ENCODE measurements at regions not wholly inside any gene's neighbourhood (a gene's known extent, or its start where the extent isn't known, plus 50 kb on each side); places are given as distances from the start of the nearest gene placed in this dataset.

DNA sequence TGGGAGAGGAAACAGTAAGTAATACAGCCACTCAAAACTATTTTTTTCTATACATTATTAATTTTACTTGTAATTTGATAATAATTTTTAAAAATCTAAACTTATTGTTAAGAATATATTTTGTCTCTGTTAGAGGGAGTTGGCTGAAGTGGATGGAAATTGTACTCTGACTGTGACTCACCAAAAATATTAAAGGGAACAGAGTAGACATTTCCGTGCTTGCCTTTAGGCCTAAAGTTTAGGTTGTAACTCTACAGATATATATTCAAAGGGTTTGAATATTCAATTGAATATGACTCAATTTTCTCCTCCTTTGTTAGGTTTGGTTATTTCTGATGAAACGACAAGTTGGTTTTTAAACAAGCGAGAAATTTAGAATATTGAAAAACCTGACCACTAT lies 128.3 kb upstream of the PITX2 start:
- Histone ChIP-seq H3K27me3 (no peaks in the 10 kb centered on the region), H3K9me3 (no peaks in the 10 kb centered on the region), H3K4me3 (no peak overlapping the region), H3K36me3 (no peaks in the 10 kb centered on the region)
- DNase-seq: no peak

DNA sequence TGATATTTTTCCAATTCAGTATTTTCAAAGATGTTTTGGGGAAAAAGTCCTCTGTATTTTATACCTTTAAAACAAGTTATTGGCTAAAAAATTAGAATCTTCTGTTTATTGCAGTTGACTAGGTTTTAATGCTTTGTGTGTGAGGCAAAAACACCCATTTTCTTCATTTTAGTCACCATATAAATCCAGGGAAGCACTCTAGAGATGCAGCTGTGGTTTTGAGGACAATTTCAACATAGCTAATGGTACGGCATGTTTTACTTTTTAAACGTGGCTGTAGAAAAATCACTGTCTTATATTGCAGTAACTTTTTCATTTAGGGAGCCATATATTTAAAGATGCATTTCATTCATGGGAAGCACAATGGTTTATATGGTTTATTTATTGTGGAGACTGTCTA lies 129.1 kb upstream of the PITX2 start:
- Histone ChIP-seq H3K27me3 (no peaks in the 10 kb centered on the region), H3K9me3 (no peaks in the 10 kb centered on the region), H3K36me3 (no peaks in the 10 kb centered on the region), H3K4me3 (no peak overlapping the region)
- no peak for DNase-seq

DNA sequence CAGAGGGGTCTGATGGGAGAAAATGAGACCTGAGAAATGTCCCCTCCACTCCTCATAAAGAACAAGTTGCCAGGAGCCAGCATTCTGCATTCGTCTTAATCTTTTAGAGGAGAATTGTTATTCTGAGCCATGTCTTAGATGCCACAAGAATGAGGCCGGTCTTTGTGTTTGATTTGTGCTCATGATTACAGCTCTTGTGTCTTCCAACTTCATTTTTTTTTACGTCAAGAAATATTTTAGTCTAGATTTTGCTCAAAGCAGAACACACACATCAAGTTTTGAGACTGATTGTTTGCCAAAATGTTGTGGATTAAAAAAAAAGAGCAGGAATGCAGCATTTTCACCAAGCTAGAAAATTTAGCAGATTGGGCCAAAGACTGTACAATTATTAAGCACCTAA lies 130.6 kb upstream of the PITX2 start:
- DNase-seq: no peak
- H3K9me3 ChIP-seq: no peaks in the 10 kb centered on the region
- no peak overlapping the region for H3K4me3 ChIP-seq
- H3K27me3 ChIP-seq: no peaks in the 10 kb centered on the region
- H3K36me3 ChIP-seq: no peaks in the 10 kb centered on the region

DNA sequence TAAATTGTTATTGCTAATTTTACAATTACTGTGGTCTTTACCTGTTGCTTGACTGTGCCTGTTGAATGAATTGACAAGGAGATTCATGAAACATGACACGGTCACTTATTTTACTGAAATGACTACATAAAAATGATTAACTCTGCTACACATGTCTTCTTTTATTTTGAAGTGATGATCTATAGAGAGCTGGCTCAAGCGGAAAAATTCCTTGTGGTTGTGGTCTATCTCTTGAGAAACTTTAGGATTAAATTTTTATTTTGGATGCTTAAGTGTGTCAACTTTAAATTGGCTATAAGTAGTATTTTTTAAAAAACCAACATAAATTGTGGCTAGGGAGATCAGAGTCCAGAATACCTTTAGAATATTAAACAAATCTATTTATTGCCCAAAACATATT lies 131.8 kb upstream of the PITX2 start:
- H3K9me3 ChIP-seq: no peaks in the 10 kb centered on the region
- no peak overlapping the region for H3K4me3 ChIP-seq
- H3K27me3 ChIP-seq: no peaks in the 10 kb centered on the region
- no peaks in the 10 kb centered on the region for H3K36me3 ChIP-seq
- no peak for DNase-seq

DNA sequence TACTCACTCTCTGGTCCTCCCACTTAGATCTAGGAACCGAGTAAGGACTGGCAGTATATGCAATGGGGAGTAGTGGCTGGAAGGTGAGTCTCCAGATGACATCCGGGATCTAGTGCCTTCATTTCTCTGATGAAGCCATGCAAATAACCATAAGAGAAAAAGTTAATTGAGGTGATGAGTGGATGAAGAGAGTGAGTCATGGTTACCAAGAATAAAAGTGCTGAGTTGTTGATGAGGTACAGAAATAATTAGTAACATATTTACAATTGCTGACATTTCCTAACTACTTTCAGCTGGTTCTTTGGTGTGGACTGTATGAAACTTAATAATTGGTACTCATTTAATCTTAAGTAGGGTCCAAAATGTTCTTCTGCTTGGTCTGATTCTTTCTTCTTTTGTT lies 146.7 kb upstream of the PITX2 start:
- Histone ChIP-seq H3K27me3 (no peaks in the 10 kb centered on the region), H3K4me3 (no peak overlapping the region), H3K36me3 (no peaks in the 10 kb centered on the region), H3K9me3 (no peaks in the 10 kb centered on the region)
- no peak for DNase-seq

DNA sequence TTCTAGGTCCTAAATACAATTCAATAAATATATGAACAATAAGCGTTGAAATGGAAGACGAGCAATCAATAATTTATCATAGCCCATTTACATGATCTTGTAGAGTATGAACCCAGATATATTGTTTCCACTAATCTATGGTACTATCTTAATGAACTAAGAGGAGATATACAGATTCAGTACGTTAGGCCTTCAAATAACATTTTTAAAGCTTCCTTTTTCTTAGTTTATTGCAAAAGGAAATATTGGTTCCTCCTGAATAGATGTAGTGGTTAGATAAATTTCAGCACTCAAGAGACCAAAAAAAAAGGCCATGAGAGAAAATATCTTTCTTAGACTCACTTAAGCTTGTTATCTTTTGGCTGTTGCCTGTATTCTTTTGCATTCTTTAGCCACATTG lies 147.5 kb upstream of the PITX2 start:
- no peaks in the 10 kb centered on the region for H3K27me3 ChIP-seq
- H3K9me3 ChIP-seq: no peaks in the 10 kb centered on the region
- H3K4me3 ChIP-seq: no peak overlapping the region
- DNase-seq: no peak
- H3K36me3 ChIP-seq: no peaks in the 10 kb centered on the region

DNA sequence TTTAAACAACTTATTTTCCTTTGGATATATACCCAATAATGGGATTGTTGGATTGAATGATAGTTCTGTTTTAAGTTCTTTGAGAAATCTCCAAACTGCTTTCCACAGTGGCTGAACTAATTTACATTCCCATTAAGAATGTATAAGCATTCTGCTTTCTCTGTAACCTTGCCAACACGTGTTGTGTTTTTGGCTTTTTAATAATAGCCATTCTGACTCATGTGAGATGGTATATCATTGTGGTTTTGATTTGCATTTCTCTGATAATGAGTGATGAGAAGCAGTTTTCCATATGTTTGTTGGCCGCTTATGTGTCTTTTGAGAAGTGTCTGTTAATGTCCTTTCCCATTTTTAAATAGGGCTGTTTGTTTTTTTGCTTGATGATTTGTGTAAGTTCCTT lies 155.6 kb upstream of the PITX2 start:
- Histone ChIP-seq H3K4me3 (no peak overlapping the region), H3K36me3 (no peaks in the 10 kb centered on the region), H3K27me3 (no peaks in the 10 kb centered on the region), H3K9me3 (no peaks in the 10 kb centered on the region)
- no peak for DNase-seq

DNA sequence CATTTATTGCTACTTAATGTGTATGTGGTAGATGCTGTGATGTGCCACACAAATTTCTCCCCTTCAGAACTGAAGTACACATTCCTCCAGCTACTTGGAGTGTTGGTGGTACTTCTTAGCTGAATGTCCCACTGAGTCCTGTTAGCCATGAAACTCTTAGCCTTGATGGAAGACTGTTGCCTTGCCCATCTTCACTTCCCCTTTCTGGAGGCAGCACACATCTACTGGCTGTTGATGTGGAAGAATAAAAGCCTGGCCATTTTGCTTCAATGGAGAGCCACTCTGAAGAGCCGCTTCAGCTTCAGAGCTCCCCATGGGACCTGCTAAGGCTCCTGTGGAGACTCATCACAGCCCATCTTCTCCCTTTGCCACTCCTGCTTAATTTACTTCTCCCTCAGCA lies 157.7 kb upstream of the PITX2 start:
- DNase-seq: no peak
- no peaks in the 10 kb centered on the region for H3K9me3 ChIP-seq
- no peaks in the 10 kb centered on the region for H3K36me3 ChIP-seq
- no peaks in the 10 kb centered on the region for H3K27me3 ChIP-seq
- H3K4me3 ChIP-seq: no peak overlapping the region

DNA sequence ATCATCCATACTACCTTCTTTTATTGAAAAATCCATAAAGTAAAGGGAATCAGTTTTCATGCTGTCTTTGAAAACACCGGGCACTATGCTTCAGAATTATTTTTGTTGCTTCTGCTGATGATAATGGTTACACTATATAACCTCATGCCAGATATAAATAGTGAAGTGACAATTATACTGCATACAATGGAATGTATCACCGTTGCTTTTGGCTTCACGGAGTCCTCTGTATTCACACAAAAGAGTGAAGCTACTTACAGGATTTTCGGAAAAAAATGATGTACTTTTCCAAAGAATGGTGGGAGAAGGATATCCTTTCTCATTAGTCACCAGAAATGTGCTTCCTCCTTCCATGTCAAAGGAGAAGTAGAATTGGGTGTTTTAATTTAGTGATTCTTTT lies 159.1 kb upstream of the PITX2 start:
- H3K9me3 ChIP-seq: no peaks in the 10 kb centered on the region
- no peaks in the 10 kb centered on the region for H3K27me3 ChIP-seq
- H3K4me3 ChIP-seq: no peak overlapping the region
- no peaks in the 10 kb centered on the region for H3K36me3 ChIP-seq
- DNase-seq: no peak

DNA sequence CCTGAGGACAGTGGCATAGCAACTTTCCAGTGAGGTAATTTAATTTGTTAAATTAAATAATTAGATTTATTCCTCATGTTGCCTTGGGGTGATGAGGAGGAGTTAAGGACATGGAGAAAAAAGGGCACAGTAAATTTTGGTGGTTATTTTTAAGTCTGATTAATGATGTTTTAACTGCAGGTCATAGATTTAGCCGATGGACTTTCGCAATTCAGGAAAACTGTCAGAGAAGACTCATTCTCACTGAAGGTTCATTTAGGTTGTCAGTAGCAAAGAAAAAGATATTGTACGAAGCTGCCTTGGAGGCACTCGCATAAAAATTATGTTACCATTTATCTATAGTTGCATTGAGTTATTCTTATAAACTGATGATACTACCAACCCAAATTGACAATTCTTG lies 164.2 kb upstream of the PITX2 start:
- Histone ChIP-seq H3K27me3 (no peaks in the 10 kb centered on the region), H3K4me3 (no peak overlapping the region), H3K36me3 (no peaks in the 10 kb centered on the region), H3K9me3 (no peaks in the 10 kb centered on the region)
- no peak for DNase-seq

DNA sequence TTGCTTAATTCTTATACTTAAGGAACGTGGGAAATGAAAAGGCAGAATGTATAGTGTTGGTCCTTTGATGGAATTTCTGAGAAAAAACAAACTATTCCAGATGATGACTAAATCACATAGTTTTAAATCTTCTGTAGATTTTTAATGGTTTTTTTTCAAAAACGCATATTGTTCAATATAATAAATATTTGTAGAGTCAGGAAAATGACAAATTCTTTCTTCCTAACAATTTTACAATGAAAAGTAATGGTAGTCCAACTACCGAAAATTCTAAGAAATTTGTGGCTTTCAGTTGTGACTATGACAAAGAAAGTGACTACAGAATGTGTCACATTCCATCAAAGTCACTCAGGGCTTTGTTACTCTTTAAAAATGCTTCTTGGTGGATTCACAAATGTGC lies 164.8 kb upstream of the PITX2 start:
- no peak for DNase-seq
- Histone ChIP-seq H3K36me3 (no peaks in the 10 kb centered on the region), H3K27me3 (no peaks in the 10 kb centered on the region), H3K9me3 (no peaks in the 10 kb centered on the region), H3K4me3 (no peak overlapping the region)

DNA sequence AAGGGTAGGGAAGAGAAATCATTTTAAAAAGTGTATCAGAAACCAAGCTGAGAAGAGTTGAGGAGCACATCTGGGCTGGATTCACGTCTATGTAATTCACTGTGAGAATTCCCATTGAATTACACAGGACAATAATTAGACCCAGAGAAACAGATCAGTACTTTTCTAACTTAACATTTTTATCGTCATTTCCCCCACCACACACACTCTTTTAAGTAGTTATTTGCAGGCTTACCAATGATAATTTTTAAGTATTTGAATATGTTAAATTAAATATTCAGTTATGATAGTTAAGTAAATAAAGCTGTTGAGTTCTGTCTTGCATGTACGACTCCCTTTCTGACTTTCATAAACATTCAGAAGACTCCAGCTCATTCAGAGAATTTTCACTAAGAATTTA lies 165.4 kb upstream of the PITX2 start:
- Histone ChIP-seq H3K36me3 (no peaks in the 10 kb centered on the region), H3K4me3 (no peak overlapping the region), H3K9me3 (no peaks in the 10 kb centered on the region), H3K27me3 (no peaks in the 10 kb centered on the region)
- no peak for DNase-seq

DNA sequence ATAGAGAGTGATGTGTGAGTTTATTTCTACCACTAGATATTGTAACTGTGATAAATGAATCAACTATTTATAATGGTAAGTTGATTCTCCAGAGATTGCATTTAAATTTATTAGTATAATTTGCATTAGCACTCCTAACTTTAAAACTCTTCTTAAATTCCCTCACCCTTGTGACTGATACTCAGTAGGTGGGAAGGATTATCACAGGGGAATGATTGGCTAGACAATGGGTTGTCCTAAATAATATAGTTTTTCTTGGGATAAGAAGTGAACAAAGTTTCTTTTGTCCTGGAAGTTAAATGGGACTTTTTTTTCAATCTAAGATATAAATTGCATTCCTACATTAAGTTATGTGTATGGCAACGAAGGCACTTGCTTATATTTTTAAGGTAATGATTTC lies 169.2 kb upstream of the PITX2 start:
- no peaks in the 10 kb centered on the region for H3K36me3 ChIP-seq
- DNase-seq: no peak
- H3K27me3 ChIP-seq: no peaks in the 10 kb centered on the region
- no peaks in the 10 kb centered on the region for H3K9me3 ChIP-seq
- no peak overlapping the region for H3K4me3 ChIP-seq

DNA sequence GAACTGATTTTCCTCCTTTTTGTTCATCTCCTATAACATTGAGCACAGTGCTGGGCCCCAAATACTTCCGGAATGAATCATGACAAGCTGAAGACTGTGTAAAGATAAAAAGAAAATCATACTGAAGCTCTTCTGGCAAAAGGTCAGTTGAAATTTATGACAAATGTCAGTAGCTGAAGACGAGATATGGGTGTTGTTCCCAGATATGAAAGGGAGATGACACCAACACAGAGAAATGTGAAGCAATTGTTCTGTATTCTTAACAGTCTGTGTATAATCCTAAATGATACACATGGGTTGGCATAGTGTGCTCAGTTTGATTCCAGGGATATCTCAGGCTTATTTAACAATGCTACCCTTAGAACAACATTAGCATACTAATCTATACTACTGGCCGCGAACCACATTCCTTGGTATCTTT lies 170.5 kb upstream of the PITX2 start:
- Histone ChIP-seq H3K36me3 (no peaks in the 10 kb centered on the region), H3K27me3 (no peaks in the 10 kb centered on the region), H3K4me3 (no peak overlapping the region), H3K9me3 (no peaks in the 10 kb centered on the region)
- DNase-seq: peak; percentile 7

DNA sequence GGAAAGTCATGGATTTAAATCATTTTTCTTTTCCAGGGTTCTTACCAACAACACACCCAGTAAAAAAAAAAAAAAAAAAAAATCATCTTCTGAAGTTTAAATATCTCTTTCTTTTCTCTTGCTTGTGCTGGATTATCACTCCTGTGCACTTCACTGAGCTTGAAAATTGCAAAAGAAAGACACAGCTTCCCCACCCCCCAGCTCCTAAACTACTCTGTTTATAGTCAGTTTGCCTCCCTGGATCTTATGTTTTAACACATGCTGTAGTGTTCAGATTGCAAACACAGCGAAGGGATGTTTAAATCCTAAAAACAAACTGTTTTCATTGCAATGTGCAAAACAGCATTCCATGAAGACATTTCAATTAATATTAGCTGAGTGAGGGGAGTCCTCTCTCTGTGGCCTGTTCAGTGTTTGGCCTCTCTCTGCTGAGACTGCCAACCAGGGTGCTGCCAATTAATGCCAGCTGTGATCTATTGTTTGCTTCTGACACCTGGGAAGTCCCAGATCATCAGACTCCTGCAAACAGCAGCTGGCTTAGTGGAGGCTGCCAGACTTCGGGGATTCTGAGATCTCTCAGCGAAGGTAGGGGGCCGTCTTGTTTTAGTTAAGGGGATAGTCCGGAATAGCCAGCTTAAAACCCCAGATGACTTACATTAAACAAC lies 171.1 kb upstream of the PITX2 start:
- Histone ChIP-seq H3K4me3 (no peak overlapping the region), H3K36me3 (no peaks in the 10 kb centered on the region)
- DNase-seq: no peak

DNA sequence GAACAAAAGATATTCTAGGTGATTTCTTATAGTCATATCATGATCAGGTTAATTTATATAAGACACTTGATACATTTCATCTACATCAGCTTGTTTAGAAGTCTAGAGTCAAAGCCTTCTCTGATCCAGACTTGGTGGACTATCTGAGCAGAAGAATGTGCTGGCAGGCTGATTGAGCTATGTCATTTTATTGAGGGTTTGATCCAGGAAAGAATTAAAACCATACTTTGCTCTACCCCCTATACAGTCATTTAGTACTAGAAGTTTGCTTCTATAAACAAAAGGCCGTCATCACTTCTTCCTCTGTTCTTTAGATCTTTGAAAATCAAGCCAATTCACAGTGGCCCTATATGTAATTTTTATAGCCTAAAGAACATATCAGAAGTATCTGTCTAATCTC lies 173.1 kb upstream of the PITX2 start:
- no peak for DNase-seq
- Histone ChIP-seq H3K9me3 (no peaks in the 10 kb centered on the region), H3K27me3 (no peaks in the 10 kb centered on the region), H3K4me3 (no peak overlapping the region), H3K36me3 (no peaks in the 10 kb centered on the region)

More for the DNA sequence above, 171.1 kb upstream of the PITX2 start:
- H3K27me3 ChIP-seq: no peaks in the 10 kb centered on the region
- H3K9me3 ChIP-seq: no peaks in the 10 kb centered on the region

DNA sequence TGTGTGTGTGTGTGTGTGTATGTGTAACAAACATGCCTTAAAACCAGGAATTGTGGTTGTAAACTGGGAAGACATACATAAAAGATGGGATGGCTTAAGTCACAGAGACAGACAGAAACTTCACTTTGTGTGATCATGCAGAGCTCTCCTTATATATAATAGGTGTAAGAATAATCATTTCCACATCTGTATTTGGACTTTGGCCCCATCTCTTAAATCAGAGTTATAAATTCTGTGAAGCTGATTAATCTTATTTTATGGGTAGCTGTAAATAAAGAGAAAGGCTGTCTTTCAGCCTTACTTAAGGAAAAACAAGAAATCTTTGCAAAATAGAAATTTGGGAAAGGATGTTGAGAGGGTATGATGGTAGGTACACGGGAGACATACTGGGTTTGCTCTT lies 174.6 kb upstream of the PITX2 start:
- H3K9me3 ChIP-seq: no peaks in the 10 kb centered on the region
- no peak for DNase-seq
- no peak overlapping the region for H3K4me3 ChIP-seq
- no peaks in the 10 kb centered on the region for H3K36me3 ChIP-seq
- no peaks in the 10 kb centered on the region for H3K27me3 ChIP-seq

DNA sequence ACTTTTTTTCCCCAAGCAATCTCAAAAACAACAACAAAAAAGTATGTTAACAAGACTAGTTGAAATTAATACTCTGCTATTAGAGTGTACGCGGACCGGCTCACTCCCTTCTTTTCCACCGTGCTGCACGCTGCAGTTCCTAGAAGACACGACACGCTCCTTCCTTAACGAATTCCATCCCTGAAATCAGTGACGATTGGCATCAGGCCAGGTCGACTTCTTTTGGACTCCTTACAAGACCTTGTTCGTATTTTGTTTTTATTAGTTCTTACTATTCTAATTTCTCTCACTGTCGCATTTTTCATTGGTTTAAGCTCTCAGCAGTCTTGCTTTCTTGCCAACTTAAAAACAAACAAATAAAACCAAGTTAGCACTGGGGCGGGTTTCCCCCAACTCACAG lies 175.8 kb upstream of the PITX2 start:
- DNase-seq: no peak
- no peak overlapping the region for H3K4me3 ChIP-seq
- H3K27me3 ChIP-seq: no peaks in the 10 kb centered on the region
- no peaks in the 10 kb centered on the region for H3K9me3 ChIP-seq
- H3K36me3 ChIP-seq: no peaks in the 10 kb centered on the region

DNA sequence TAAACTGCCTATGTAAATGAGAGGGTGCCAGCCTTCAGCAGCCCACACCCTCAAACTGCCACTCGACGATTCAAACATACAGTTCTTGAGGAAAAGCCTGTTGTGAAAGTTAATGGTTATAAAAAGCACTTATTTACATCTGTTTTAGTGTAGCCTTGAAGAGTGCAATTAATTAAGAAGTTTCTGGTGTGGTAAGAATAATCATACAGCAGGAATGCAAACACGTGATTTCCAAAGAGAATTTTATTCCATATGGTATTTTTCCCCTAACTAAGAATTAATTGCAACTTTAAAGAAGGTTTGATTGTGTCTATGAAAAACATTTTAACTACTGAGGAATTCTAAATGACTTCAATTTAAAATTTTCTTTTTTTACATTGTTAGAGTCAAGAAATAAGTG lies 176.3 kb upstream of the PITX2 start:
- no peak overlapping the region for H3K4me3 ChIP-seq
- H3K36me3 ChIP-seq: no peaks in the 10 kb centered on the region
- no peaks in the 10 kb centered on the region for H3K9me3 ChIP-seq
- H3K27me3 ChIP-seq: no peaks in the 10 kb centered on the region
- DNase-seq: no peak

Data from MG63 (cell line).